ENCODE measurements at regions not wholly inside any gene's neighbourhood (a gene's known extent, or its start where the extent isn't known, plus 50 kb on each side); places are given as distances from the start of the nearest gene placed in this dataset.
A peak's percentile ranks its signal among the peaks of the same experiment; 100 is the strongest.

DNA sequence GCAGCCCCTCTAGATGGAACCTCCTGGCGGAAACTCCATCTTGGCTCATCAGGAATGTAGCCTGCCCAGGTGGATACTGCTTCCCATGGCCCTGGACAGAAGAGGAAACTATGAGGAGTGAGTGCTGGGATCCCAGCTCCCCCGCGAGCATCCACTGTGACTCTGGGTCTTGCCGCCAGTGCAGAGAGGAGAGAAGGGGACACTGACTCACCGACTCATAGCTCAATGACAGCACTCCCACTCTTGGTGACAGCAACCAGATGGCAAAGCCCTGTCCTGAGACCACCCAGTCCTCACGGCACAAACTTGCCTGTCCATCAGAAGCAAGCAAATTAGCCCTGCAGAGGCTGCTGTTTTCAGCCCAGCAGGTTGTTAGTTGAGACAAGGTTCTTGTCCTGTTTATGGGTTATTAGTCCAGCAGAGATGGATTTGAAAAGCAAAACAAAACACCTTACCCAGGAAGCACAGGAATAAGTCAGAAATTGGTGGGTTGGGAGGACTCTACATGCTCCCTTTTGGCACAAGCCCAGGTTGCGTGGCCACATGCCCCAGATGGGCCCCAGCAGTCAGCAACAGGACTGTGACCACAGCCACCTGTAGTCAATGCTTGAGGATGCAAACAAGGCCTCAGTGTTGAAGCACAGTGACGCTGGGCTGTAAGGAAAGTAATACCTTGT lies 111.5 kb upstream of the GLI2 start:
- intact Hi-C loops (cut with DNase I) = no loop called here
- TF ChIP-seq, protein P1, sequence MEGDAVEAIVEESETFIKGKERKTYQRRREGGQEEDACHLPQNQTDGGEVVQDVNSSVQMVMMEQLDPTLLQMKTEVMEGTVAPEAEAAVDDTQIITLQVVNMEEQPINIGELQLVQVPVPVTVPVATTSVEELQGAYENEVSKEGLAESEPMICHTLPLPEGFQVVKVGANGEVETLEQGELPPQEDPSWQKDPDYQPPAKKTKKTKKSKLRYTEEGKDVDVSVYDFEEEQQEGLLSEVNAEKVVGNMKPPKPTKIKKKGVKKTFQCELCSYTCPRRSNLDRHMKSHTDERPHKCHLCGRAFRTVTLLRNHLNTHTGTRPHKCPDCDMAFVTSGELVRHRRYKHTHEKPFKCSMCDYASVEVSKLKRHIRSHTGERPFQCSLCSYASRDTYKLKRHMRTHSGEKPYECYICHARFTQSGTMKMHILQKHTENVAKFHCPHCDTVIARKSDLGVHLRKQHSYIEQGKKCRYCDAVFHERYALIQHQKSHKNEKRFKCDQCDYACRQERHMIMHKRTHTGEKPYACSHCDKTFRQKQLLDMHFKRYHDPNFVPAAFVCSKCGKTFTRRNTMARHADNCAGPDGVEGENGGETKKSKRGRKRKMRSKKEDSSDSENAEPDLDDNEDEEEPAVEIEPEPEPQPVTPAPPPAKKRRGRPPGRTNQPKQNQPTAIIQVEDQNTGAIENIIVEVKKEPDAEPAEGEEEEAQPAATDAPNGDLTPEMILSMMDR (IDR thresholded peaks at IDR 0.05) = no peak
- TF ChIP-seq POLR2A (IDR thresholded peaks at IDR 0.05) = no peak
- H3K36me3 ChIP-seq = no peaks in the 10 kb centered on the region
- no peaks in the 10 kb centered on the region for H3K9me3 ChIP-seq
- peaks cover 47 to 54% of the 10 kb centered on the region in 2 donors for H3K4me1 ChIP-seq
- H3K27ac ChIP-seq = peak overlapping the region; percentile 71 to 87 (median 79)
- whole genome bisulfite sequencing, 2 donors = 84 to 90% methylated on average over 5 to 6 of the region's 8 CpGs
- no peak overlapping the region for H3K4me3 ChIP-seq (replicated peaks in 1 of 3)
- H3K27me3 ChIP-seq = no peaks in the 10 kb centered on the region
- DNase-seq = peak in 1 of 2 donors; percentile 30

DNA sequence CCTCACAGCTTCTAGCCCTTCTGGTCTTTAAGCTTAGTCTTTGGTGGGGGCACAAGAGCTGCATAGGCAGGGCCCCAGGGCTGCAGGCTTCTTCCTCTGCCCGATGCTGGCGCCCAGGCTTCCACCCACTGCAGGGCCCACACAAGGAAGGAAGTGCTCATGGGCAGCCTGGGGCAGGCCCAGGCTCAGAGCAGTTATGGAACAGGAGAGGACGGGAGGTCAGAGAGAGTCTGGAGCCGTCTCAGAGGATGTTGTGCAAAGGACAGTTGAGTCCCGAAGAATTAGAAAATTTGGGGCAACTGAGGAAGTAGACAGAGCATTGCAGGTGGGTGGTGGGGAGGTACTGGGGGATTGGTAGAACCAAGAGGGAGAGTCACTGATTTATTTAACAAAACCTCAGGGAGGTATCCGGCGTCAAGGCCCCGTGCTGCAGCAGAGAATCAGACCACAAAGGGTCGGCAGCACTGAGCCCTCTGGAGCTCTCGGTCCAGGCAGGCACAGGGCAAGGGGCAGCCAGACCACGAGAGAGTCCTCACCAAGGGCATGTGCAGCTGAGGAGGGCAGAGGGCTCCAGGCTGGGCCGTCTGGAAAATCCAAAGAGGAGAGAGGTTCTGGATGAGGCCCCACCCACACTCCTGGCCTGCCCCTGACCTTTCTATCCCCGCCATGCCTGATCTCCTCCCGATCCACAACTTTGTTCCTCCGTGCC lies 110.8 kb upstream of the GLI2 start:
- 75 to 81% methylated on average over 15 of the region's 15 CpGs for WGBS, 2 donors
- H3K9me3 ChIP-seq = no peaks in the 10 kb centered on the region
- intact Hi-C loops (cut with DNase I) = no loop called here
- peak overlapping the region; percentile 71 to 87 (median 79) for H3K27ac ChIP-seq
- no peaks in the 10 kb centered on the region for H3K36me3 ChIP-seq
- DNase-seq = peak; percentile 35 to 37
- no peak for TF ChIP-seq POLR2A (IDR thresholded peaks at IDR 0.05)
- TF ChIP-seq, protein P1 (IDR thresholded peaks at IDR 0.05) = no peak
- H3K4me3 ChIP-seq (replicated peaks in 1 of 3) = no peak overlapping the region
- peaks cover 47 to 61% of the 10 kb centered on the region in 2 donors for H3K4me1 ChIP-seq
- H3K27me3 ChIP-seq = no peaks in the 10 kb centered on the region

DNA sequence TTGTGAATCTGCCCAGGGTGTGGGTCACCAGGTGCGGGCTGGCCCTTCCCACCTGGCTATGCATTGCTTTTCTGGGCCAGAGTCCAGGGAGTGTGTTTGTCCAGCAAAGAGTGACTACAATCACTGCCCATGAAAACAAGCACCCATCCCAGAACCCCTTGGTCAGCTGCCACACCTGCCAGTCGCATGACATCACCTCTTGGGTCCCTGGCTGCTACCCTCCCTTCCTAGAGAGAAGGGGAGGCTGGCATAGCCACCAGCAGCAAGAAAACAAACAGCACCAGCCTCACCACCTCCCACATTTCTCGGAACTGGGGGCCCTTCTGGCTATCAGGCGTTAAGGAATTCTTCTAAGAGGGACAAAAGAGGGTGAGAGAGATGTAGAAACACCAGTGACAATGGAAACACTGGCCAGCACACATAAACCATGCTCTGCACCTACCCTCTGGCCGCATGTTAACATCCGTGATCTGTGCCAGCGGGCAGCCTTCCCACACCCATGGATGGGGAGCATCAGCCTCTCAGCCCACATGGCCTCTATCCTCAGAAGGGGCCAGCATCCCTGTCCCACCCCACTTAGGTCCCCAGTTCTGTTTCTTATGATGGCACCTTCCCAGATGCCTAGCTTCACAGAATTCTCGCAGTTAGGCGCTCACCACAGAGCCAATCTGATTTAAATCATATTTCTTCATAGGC lies 109.7 kb upstream of the GLI2 start:
- Histone ChIP-seq H3K27me3 (no peaks in the 10 kb centered on the region), H3K4me3 (replicated peaks in 1 of 3) (no peak overlapping the region), H3K4me1 (peaks cover 47 to 72% of the 10 kb centered on the region in 2 donors), H3K27ac (peak overlapping the region; percentile 86 to 90 (median 90)), H3K9me3 (no peaks in the 10 kb centered on the region), H3K36me3 (no peaks in the 10 kb centered on the region)
- intact Hi-C loops (cut with DNase I) = no loop called here
- TF ChIP-seq, protein P1 (IDR thresholded peaks at IDR 0.05) = no peak
- TF ChIP-seq POLR2A (IDR thresholded peaks at IDR 0.05) = peak in 1 of 2 donors; percentile 14
- WGBS, 2 donors = 40 to 52% methylated on average over 9 of the region's 9 CpGs
- peak; percentile 99 for DNase-seq

DNA sequence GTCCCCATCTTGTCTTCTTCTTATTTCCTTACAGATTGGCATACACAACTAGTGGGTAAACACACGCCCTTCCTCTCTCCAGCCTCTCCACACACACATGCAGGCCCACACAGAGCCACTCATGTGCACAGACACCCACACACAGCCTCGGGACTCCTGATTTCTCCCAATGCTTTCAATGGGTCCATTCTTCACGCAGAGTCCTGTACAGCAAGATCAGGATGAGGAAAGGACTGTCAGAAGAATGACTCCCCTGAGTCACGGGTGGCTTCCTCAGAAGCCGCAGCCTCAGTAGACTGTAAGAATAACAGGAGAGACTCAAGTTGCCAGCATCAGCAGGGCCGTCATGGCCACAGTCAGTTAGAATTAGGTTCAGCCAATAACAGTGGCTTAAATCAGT lies 109.1 kb upstream of the GLI2 start:
- H3K27me3 ChIP-seq = no peaks in the 10 kb centered on the region
- intact Hi-C loops (cut with DNase I) = no loop called here
- DNase-seq = peak; percentile 81
- 31 to 34% methylated on average over 6 of the region's 6 CpGs for WGBS, 2 donors
- no peak for TF ChIP-seq POLR2A (IDR thresholded peaks at IDR 0.05)
- TF ChIP-seq, protein P1 (IDR thresholded peaks at IDR 0.05) = no peak
- peak overlapping the region; percentile 86 to 90 (median 90) for H3K27ac ChIP-seq
- H3K4me1 ChIP-seq = peaks cover 47 to 77% of the 10 kb centered on the region in 2 donors
- H3K9me3 ChIP-seq = no peaks in the 10 kb centered on the region
- no peak overlapping the region for H3K4me3 ChIP-seq (replicated peaks in 1 of 3)
- no peaks in the 10 kb centered on the region for H3K36me3 ChIP-seq
